ENCODE measurements at regions not wholly inside any gene's neighbourhood (a gene's known extent, or its start where the extent isn't known, plus 50 kb on each side); places are given as distances from the start of the nearest gene placed in this dataset.

GRCh38 chr2:153604133-153604532 is 125.6 kb upstream of the RPRM start:
- H3K27ac Mint-ChIP-seq: no peak overlapping the region
- Histone ChIP-seq H3K4me1 (ENCODE audit: insufficient read depth, low read length) (no peaks in the 10 kb centered on the region), H3K9me3 (ENCODE audit: control insufficient read depth in 1 of 2, insufficient read depth in 1 of 2, low read length in 2 of 2) (no peaks in the 10 kb centered on the region), H3K36me3 (ENCODE audit: insufficient read depth, low read length) (no peaks in the 10 kb centered on the region), H3K4me3 (ENCODE audit: low read length) (no peak overlapping the region), H3K27ac (ENCODE audit: low read depth in 1 of 2, low read length in 2 of 2) (no peak overlapping the region), H3K27me3 (ENCODE audit: control insufficient read depth in 1 of 2, insufficient read depth in 2 of 2, low read length in 2 of 2) (no peaks in the 10 kb centered on the region)
- DNase-seq (no peak), ATAC-seq (ENCODE audit: poor library complexity) (no peak)
- no peaks in the 10 kb centered on the region for H3K4me1 Mint-ChIP-seq (ENCODE audit: low read depth)
- H3K4me3 Mint-ChIP-seq: no peak overlapping the region
- intact Hi-C loops (cut with DNase I, micrococcal nuclease): no loop called here
- no peak for TF ChIP-seq CTCF (IDR thresholded peaks at IDR 0.05)
- ChIA-PET POLR2A (no interaction called here), CTCF (no interaction called here)
- no peaks in the 10 kb centered on the region for H3K36me3 Mint-ChIP-seq (ENCODE audit: low read depth)
- H3K27me3 Mint-ChIP-seq: no peaks in the 10 kb centered on the region
- no peaks in the 10 kb centered on the region for H3K9me3 Mint-ChIP-seq

GRCh38 chr2:153606623-153607022 is 128.1 kb upstream of the RPRM start:
- Mint-ChIP-seq H3K27ac (no peak overlapping the region), H3K36me3 (ENCODE audit: low read depth) (no peaks in the 10 kb centered on the region), H3K9me3 (peaks cover 4% of the 10 kb centered on the region), H3K27me3 (no peaks in the 10 kb centered on the region), H3K4me3 (no peak overlapping the region), H3K4me1 (ENCODE audit: low read depth) (no peaks in the 10 kb centered on the region)
- intact Hi-C loops (cut with DNase I, micrococcal nuclease): no loop called here
- CTCF ChIA-PET: no interaction called here
- no peaks in the 10 kb centered on the region for H3K4me1 ChIP-seq (ENCODE audit: insufficient read depth, low read length)
- no peak for DNase-seq
- no peak for ATAC-seq (ENCODE audit: poor library complexity)
- POLR2A ChIA-PET: no interaction called here
- H3K9me3 ChIP-seq (ENCODE audit: control insufficient read depth in 1 of 2, insufficient read depth in 1 of 2, low read length in 2 of 2): no peaks in the 10 kb centered on the region
- H3K27me3 ChIP-seq (ENCODE audit: control insufficient read depth in 1 of 2, insufficient read depth in 2 of 2, low read length in 2 of 2): no peaks in the 10 kb centered on the region
- H3K36me3 ChIP-seq (ENCODE audit: insufficient read depth, low read length): no peaks in the 10 kb centered on the region
- H3K4me3 ChIP-seq (ENCODE audit: low read length): no peak overlapping the region
- TF ChIP-seq CTCF (IDR thresholded peaks at IDR 0.05): no peak
- H3K27ac ChIP-seq (ENCODE audit: low read depth in 1 of 2, low read length in 2 of 2): no peak overlapping the region

- Histone ChIP-seq H3K36me3 (ENCODE audit: insufficient read depth, low read length) (no peaks in the 10 kb centered on the region), H3K4me3 (ENCODE audit: low read length) (no peak overlapping the region), H3K27ac (ENCODE audit: low read depth in 1 of 2, low read length in 2 of 2) (no peak overlapping the region), H3K4me1 (ENCODE audit: insufficient read depth, low read length) (no peaks in the 10 kb centered on the region), H3K27me3 (ENCODE audit: control insufficient read depth in 1 of 2, insufficient read depth in 2 of 2, low read length in 2 of 2) (no peaks in the 10 kb centered on the region), H3K9me3 (ENCODE audit: control insufficient read depth in 1 of 2, insufficient read depth in 1 of 2, low read length in 2 of 2) (no peaks in the 10 kb centered on the region)
- no peaks in the 10 kb centered on the region for H3K27me3 Mint-ChIP-seq
- ChIA-PET POLR2A (no interaction called here), CTCF (no interaction called here)
- no peak for TF ChIP-seq CTCF (IDR thresholded peaks at IDR 0.05)
- no peaks in the 10 kb centered on the region for H3K4me1 Mint-ChIP-seq (ENCODE audit: low read depth)
- no peaks in the 10 kb centered on the region for H3K36me3 Mint-ChIP-seq (ENCODE audit: low read depth)
- H3K9me3 Mint-ChIP-seq: peaks cover 10% of the 10 kb centered on the region
- DNase-seq: no peak
- no peak overlapping the region for H3K4me3 Mint-ChIP-seq
- no peak overlapping the region for H3K27ac Mint-ChIP-seq
- no peak for ATAC-seq (ENCODE audit: poor library complexity)
- intact Hi-C loops (cut with DNase I, micrococcal nuclease): no loop called here
Observed at GRCh38 chr2:153622285-153622684, 143.7 kb upstream of the RPRM start.
